Smooth muscle cell (in vitro differentiated cells): ENCODE measurements at regions not wholly inside any gene's neighbourhood (a gene's known extent, or its start where the extent isn't known, plus 50 kb on each side); places are given as distances from the start of the nearest gene placed in this dataset.

Source experiments
- DNase-seq: peaks from one replicate; lab custom pipeline; 2025; ENCODE audit not compliant: unreplicated experiment; lab: John Stamatoyannopoulos, UW
- H2AFZ ChIP-seq: fragments of 200-600 bp; sonication (generic); 2 replicates; pipeline ENCODE4 v1.6.0; 2016; ENCODE audit warnings: antibody characterized with exemption, low read depth, mild to moderate bottlenecking
- H3F3A ChIP-seq: fragments of 200-600 bp; sonication (generic); 2 replicates; pipeline ENCODE4 v1.6.0; 2017; ENCODE audit warnings: antibody characterized with exemption, low read depth
- H3K27ac ChIP-seq: fragments of 200-600 bp; sonication (generic); 2 replicates; pipeline ENCODE4 v1.5.1; 2016; ENCODE audit warnings: low read depth, mild to moderate bottlenecking
- H3K27me3 ChIP-seq: fragments of 200-600 bp; sonication (generic); 2 replicates; pipeline ENCODE4 v1.6.1; 2016; ENCODE audit warnings: low read depth, mild to moderate bottlenecking
- H3K36me3 ChIP-seq: fragments of 200-600 bp; sonication (generic); 2 replicates; pipeline ENCODE4 v1.5.1; 2016; ENCODE audit warnings: low read depth
- H3K4me1 ChIP-seq: fragments of 200-600 bp; sonication (generic); 2 replicates; pipeline ENCODE4 v1.5.1; 2016; ENCODE audit warnings: low read depth
- H3K4me2 ChIP-seq: fragments of 200-600 bp; sonication (generic); 2 replicates; pipeline ENCODE4 v1.6.0; 2016; ENCODE audit warnings: mild to moderate bottlenecking
- H3K4me3 ChIP-seq: fragments of 200-600 bp; sonication (generic); 2 replicates; pipeline ENCODE4 v1.5.1; 2016; ENCODE audit warnings: mild to moderate bottlenecking
- H3K79me2 ChIP-seq: fragments of 200-600 bp; sonication (generic); 2 replicates; pipeline ENCODE4 v1.6.0; 2016; ENCODE audit warnings: low read depth, mild to moderate bottlenecking
- H3K9ac ChIP-seq: fragments of 200-600 bp; sonication (generic); 2 replicates; pipeline ENCODE4 v1.6.0; 2016; ENCODE audit warnings: low read depth
- H3K9me3 ChIP-seq: fragments of 200-600 bp; sonication (generic); replicated peaks from 2 replicates; pipeline ENCODE4 v1.5.1; 2016; ENCODE audit warnings: low read depth
- H4K20me1 ChIP-seq: fragments of 200-600 bp; sonication (generic); 2 replicates; pipeline ENCODE4 v1.6.0; 2016; ENCODE audit warnings: low read depth
- CTCF ChIP-seq: fragments of 200-600 bp; sonication (generic); IDR thresholded peaks from 2 replicates; pipeline ENCODE4 v1.5.1; 2017; ENCODE audit warnings: borderline replicate concordance, mild to moderate bottlenecking, antibody characterized with exemption; ENCODE audit not compliant: insufficient read depth, poor library complexity, severe bottlenecking
- WGBS: methylation state at CpG from one replicate; pipeline ENCODE4 v1.1.7; 2016; ENCODE audit warnings: low lambda C conversion rate; 5-methylcytosine and 5-hydroxymethylcytosine counted together

- Histone ChIP-seq H3K9me3 (no peaks in the 10 kb centered on the region), H3K4me1 (no peaks in the 10 kb centered on the region), H3K27ac (no peak overlapping the region), H3K36me3 (no peaks in the 10 kb centered on the region), H3K4me3 (no peak overlapping the region), H4K20me1 (no peaks in the 10 kb centered on the region), H3K9ac (no peak overlapping the region), H3F3A (no peaks in the 10 kb centered on the region), H3K27me3 (no peaks in the 10 kb centered on the region), H2AFZ (no peak overlapping the region), H3K4me2 (no peak overlapping the region), H3K79me2 (no peaks in the 10 kb centered on the region)
- TF ChIP-seq CTCF: no peak
- 83% methylated on average over 5 of the region's 5 CpGs for WGBS
- DNase-seq: no peak
Measured at GRCh38 chr10:2236876-2237275, 499.6 kb upstream of the ADARB2 start.

GRCh38 chr10:2232479-2232878, 495.2 kb upstream of the ADARB2 start:
- Histone ChIP-seq H3K9me3 (no peaks in the 10 kb centered on the region), H3K27me3 (no peaks in the 10 kb centered on the region), H4K20me1 (no peaks in the 10 kb centered on the region), H3K4me1 (no peaks in the 10 kb centered on the region), H3K4me2 (no peak overlapping the region), H3K4me3 (no peak overlapping the region), H3K27ac (no peak overlapping the region), H3K36me3 (no peaks in the 10 kb centered on the region), H3K79me2 (no peaks in the 10 kb centered on the region), H3F3A (no peaks in the 10 kb centered on the region), H2AFZ (no peak overlapping the region), H3K9ac (no peak overlapping the region)
- DNase-seq: no peak
- TF ChIP-seq CTCF: no peak
- 86% methylated on average over 6 of the region's 11 CpGs for WGBS

- Histone ChIP-seq H3K4me1 (no peaks in the 10 kb centered on the region), H2AFZ (no peak overlapping the region), H3K27me3 (no peaks in the 10 kb centered on the region), H3F3A (no peaks in the 10 kb centered on the region), H3K9ac (no peak overlapping the region), H3K4me3 (no peak overlapping the region), H3K4me2 (no peak overlapping the region), H3K36me3 (no peaks in the 10 kb centered on the region), H3K9me3 (no peaks in the 10 kb centered on the region), H3K27ac (no peak overlapping the region), H3K79me2 (no peaks in the 10 kb centered on the region), H4K20me1 (no peaks in the 10 kb centered on the region)
- DNase-seq: no peak
- TF ChIP-seq CTCF: no peak
- 86% methylated on average over 1 of the region's 1 CpG for WGBS
Measured at GRCh38 chr10:2230478-2230877, 493.2 kb upstream of the ADARB2 start.

- Histone ChIP-seq H2AFZ (no peak overlapping the region), H3K4me3 (no peak overlapping the region), H4K20me1 (no peaks in the 10 kb centered on the region), H3K9ac (no peak overlapping the region), H3K27ac (no peak overlapping the region), H3K36me3 (no peaks in the 10 kb centered on the region), H3K4me1 (no peaks in the 10 kb centered on the region), H3K4me2 (no peak overlapping the region), H3K27me3 (no peaks in the 10 kb centered on the region), H3F3A (no peaks in the 10 kb centered on the region), H3K79me2 (no peaks in the 10 kb centered on the region), H3K9me3 (no peaks in the 10 kb centered on the region)
- DNase-seq: no peak
- 92% methylated on average over 5 of the region's 5 CpGs for WGBS
- TF ChIP-seq CTCF: no peak
Measured at GRCh38 chr10:2228320-2228901, 491.1 kb upstream of the ADARB2 start.
